ENCODE measurements at regions not wholly inside any gene's neighbourhood (a gene's known extent, or its start where the extent isn't known, plus 50 kb on each side); places are given as distances from the start of the nearest gene placed in this dataset.

DNA sequence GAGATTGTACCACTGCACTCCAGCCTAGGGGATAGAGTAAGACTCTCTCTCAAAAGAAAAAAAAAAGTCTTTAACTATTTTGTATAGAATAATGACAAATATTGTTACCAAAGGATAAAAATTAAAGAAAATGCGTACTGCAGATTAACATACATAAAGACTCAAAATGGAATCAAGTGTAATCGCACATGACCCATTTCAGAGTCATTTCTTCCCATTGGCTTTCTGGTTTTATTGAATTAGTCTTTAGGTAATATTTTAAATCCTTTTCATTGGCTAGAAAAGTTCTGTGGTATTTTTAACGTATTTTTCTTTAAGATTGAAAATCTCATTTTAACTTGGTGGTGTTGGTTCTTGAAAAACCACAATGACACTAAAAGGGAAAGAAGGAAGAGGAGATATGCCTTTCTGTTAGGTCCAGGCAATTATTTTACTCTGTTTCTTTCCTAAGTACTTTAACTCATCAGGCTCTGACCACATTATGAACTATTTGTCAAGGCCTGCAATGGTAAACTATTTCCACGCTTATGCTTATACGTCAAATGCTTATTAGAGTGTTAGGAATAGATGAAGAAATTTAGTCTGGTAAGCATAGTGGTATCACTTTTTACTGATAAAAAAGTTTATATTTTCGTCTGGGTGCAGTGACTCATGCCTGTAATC lies 52.3 kb downstream of the PLEKHG1 start:
- no peak for DNase-seq (ENCODE audit: low read depth, low spot score)

DNA sequence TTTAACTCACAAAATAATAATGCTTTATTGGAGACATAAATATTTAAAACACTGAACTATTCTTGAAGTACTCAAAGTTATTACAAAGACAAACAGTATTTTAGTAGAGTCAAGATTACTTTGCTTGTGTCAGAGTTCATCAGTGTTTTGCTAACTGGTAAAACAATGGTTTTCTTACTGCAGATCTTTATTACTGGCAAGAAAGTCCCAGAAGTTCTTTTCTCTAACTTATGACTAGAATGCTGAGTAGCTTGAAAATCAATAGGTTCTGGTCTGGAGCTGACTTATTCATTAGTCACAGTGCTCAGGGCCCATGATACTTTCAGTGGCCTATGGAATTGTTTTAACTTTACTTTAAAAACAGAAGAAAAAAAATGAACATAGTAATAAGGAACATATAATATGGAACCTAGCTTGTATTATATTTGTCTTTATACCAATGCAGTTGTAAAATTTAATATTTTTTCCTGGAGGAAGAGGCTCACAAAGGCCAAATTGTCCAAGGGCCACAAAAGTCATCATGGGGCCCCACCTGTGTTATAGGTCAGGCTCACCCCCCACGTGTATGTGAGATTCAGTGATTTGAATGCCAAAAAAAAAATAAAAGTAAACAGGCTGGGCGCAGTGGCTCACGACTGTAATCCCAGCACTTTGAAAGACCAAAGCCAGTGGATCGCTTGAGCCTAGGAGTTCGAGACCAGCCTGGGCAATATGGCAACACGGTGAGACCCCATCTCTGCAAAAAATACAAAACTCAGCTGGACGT lies 53.3 kb downstream of the PLEKHG1 start:
- no peak for DNase-seq (ENCODE audit: low read depth, low spot score)

DNA sequence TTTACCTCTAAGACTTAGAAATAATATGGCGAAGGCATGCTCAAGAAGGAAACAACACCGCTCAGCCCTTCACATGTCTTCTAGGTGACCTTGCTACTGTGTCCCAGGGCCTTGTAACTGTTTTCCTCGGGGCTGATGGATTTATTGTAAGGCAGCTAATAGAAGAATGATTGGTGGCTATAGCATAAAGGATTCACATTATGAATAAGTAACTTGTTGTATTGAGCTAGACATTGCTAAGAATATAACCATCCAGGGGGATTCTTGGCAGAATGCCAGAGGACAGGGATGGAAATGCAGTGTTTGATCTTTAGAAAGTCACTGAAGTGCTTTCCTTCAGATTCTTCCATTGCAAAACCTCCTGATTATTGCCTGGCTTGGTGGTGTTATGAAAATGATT lies 54.9 kb downstream of the PLEKHG1 start:
- DNase-seq (ENCODE audit: low read depth, low spot score) = no peak

DNA sequence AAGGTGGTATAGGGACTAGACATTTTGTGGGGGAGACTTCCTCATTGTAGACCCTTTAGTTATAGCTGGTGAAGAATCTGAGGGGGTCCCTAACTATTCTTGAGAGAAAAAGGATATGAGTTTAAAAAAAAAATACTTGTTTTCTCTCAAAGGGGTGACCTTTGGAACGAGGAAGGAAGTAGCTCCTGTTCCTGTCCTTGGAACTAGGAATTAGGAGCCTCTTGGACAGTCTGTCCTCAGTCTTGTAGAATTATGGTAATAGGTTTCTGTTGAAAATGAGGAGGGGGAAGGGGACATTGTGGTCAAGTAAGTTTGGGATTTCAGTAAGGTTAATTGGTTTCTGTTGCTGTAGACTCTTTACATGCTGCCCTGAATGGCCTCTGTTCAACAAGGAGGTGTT lies 56.5 kb downstream of the PLEKHG1 start:
- no peak for DNase-seq (ENCODE audit: low read depth, low spot score)

DNA sequence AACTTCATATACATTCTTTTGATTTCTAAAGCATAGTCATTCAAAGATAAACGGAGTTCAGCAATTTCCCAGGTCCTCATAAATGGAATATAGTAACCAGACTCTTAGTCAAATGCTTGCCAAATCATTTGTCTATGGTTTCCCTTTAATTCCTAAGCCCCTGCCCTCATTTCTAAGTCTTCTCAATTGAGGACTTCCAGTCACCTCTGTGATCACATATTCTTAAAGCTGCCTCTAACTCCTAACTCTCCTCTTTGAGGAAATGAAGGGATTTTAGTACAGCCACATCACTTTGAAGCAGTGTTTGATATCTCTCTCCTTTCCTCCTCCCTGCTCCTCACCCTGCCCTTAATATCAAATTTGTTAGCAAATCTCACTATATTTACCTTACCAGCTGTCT lies 58.7 kb downstream of the PLEKHG1 start:
- DNase-seq (ENCODE audit: low read depth, low spot score) = no peak

DNA sequence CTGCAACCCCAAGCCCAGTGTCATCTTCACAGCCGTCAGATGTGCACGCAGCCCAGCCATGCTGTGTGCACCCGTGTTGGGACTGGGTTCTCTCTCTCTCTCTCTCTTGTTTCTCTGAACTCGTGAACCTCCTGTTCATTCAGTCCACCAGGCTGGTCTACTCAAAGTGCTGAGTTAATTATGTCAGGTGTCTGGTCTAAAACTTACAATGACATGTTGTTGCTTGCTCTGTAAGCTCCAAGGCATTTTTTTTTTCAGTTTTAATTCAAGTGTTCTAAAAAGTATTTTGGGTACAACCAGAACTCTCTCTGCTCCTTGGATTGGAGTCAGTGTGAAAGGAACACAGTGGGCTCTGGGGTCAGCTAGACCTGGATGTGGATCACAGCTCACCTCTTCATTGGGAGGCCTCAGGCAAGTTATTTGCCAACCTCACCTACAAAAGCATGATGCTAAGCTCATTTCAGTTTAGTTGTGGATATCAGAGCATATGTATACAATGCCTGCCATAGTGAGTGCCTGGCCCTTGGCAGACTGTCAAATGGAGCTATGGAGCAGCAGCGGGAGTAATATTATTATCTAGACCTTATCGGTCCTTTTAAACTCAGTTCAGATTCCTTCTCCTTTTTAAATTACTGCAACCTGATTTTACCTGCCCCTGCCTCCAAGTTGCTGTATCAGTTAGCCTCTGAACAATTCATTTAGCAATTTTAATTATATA lies 59.5 kb downstream of the PLEKHG1 start:
- no peak for DNase-seq (ENCODE audit: low read depth, low spot score)

DNA sequence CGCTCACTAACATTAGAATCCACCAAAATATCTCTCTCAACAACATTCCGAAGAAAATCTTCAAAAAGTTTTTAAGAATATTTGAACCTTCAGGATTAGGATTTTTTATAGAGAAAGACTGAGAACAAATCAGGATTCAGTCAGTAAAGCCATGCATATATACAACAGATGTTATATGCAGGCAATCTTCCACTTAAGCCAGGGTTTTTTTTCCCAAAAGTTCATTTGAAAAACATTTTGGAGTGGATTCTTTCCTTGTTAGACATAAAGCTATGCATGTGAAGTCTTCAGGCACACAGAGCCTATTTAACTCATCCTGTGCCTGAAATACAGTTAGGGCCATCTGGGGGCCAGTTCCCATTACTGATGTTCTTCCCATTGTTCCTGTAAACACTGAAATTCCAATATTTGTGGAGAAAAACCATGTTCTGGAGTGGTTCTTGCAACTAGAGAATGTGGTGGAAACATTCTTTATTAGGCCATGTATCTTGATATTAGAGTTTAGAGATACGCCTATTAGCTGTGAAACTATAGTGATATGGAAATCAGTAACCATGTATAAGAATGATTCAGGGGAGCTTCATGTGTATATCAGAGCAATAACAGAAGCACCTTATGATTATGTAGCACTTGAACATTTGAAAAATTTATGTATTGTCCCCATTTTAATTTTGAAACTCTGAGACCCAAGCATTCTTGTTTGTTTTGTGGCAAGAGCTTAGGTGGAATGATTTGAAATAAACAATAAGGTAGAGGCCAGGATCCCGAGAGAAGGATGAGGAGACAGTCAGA lies 61.7 kb downstream of the PLEKHG1 start:
- DNase-seq (ENCODE audit: low read depth, low spot score) = no peak

DNA sequence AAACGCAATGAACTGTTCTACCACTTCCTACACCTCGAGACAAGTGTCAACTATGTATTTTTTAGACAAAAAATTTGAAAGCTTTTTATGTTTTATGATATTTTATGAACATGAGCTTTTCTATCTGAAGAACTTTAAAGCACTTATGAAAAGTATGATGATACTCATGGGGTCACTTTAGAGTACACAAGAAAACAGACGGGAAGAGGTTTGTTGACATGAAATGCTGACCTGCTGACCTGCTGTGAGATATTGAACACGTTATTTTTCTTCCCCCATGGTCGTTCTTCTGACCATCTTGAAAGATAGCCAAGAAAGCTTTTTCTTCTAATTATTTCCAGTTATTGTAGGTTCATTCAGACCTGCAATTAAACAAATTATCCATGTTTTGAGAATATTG lies 63.1 kb downstream of the PLEKHG1 start:
- no peak for DNase-seq (ENCODE audit: low read depth, low spot score)

DNA sequence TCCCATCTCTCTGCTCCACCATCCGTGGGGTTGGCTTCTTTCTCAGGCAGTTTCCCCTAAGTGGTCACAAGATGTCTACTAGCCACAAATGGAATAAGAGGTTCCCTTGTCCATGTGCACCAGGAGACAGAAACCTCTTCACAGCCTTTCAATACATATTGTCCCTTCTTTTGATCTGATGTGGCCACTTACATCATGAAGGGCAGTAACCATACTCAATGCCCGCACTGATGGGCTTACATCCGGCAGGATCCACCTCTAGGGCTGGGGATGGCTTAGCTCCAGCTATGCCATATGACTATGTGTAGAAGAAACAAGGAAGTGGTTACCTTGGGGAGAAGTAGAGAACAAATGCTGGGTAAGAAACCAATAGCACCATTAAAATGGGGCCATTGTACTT lies 64.4 kb downstream of the PLEKHG1 start:
- DNase-seq (ENCODE audit: low read depth, low spot score) = no peak

DNA sequence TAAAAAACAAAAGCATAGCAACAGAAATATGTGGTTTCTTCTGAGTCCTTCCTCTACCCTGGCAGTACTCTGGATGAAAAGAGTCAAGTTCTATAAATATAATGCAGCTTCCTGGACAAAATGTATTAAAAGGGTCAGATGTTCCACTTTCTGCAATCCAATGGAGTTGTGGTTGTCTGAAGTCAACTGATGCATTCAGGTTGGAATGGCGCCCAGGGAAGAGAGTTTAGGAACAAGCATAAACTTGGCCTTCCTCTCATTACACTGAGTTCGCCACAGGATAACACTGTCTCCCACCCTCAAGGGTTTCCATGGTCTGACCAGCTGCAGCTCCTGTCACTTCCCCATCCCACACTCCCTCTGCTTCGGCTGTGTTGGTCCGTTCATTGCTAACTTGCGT lies 66.4 kb downstream of the PLEKHG1 start:
- no peak for DNase-seq (ENCODE audit: low read depth, low spot score)

DNA sequence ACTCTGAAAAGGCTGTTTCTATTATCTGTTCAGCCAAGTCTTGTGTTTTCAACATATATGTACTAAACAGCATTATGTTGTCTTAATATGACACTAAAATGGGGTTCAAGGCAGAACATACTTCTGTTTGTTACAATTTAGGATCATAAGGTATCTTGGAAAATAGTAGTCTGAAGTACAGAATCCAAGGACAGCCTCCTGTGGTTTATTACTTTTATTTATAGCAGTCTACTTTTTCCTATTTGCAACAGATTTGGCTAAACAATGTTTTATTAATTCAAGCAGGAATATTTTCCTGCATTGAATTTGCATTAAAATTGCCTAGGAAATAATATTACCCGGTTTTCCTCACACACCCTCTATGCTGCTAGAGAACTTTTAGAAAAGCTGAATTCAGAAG lies 67.7 kb downstream of the PLEKHG1 start:
- DNase-seq (ENCODE audit: low read depth, low spot score) = no peak

DNA sequence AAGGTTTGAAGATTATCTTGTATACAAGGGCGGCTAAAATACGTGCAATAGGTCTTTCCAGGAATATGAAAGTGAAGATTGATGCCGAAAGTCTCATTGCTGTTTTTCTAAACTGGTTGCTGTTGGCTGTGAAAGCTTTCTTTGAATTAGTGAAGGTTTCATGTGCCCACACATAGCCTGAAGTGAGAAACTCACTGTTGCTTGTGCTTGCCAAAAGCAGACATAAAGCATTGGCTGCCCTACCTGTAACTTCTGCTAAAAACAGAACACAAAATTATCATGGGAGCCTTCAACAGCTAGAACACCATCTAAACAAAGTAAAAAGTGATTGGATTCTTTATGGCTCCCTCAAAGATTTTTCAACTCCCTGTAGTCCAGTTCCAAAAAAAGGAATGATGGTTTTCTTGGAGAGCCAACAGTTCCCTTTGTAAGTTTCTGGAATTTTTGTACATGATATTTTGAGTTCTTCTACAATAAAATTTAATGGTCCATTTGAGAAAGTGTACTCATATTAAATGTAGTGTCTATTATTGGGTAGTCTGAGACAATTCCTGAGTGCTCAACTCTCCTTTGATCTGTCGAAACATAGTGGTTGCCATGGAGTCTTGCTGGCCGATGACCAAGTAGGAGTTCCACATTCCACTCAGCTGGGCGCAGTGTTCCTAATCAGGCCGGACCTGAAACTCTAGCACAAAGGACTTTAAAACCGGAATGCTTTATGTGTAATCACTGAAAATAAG lies 68.5 kb downstream of the PLEKHG1 start:
- DNase-seq (ENCODE audit: low read depth, low spot score) = peak; percentile 53

DNA sequence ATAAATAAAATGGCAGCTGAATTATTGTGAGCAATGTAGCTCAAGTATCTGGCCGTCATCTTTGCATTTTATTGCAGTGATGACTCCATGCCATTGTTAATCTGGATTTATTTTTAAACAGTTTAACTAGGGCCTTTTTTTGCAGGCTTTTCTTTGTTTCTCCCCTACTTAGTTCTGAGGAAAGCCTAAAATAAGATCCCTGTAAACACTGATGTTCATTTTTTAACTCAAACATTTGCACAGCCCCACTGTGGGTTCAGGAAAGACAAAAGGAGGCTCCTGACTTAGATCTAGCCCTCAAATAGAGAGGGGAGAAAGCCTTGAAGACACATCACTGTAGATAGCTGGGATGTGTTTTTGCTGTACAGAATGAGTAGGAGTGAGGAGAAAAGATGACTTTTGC lies 69.2 kb downstream of the PLEKHG1 start:
- DNase-seq (ENCODE audit: low read depth, low spot score) = no peak

DNA sequence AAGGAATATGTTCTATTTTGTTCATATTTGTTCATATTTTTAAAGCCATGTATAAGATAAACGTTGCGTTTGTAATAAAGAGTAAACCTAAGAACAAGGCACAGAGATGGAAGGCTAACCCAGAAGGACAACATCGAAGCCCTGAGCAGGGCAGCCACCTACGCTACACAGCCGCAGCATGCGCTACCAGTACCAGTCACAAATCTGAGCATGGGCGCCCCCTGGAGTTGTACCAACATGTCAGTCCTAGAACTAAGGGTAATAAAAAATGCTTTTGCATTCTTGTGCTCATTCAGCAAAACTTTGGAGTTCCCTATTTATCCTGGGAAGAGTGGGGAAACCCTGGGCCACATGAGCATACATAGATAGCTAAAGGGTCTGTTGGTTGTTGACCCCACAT lies 70.6 kb downstream of the PLEKHG1 start:
- no peak for DNase-seq (ENCODE audit: low read depth, low spot score)

DNA sequence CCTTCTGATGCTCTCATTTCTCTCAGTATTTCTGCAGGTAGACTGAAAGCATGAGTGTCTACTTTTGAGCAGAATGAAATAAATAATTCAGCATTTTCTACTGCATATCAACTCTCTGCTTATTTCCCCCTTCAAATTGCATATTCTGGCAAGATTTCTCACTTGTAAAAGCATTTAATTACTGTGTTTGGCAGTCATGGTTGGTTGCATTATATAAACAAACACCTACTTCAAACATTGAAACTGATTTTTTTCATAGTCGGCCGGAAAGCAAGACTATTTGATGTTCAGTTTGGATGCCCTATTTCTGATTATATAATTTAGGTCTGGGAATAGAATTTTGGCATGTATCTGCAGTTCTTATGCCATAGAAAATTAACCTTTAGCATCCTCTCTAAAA lies 73.1 kb downstream of the PLEKHG1 start:
- no peak for DNase-seq (ENCODE audit: low read depth, low spot score)

DNA sequence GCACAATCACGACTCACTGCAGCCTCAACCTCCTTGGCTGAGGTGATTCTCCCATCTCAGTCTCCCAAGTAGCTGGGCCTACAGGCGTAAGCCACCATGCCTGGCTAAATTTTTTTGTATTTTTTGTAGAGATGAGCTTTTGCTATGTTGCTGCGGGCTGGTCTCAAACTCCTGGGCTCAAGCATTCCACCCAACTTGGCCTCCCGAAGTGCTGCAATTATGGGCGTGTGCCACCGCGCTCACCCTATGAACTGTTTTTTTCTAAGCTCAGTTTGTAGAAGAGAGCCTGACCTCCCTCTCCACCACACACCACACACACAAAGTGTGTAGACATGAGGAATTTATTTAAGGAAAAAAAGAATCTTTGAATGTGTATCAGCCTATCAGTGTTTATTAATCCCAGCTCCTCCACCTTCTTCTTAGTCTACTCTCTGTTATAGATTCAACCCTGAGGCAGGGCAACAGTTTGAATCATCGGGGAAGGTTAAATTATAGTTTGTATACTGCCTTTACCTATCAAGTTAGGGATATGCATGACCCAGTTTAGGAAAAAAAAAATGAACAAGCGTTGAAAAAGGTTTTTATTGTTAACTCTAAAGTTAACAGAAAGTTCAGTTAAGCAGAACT lies 74.1 kb downstream of the PLEKHG1 start:
- no peak for DNase-seq (ENCODE audit: low read depth, low spot score)

DNA sequence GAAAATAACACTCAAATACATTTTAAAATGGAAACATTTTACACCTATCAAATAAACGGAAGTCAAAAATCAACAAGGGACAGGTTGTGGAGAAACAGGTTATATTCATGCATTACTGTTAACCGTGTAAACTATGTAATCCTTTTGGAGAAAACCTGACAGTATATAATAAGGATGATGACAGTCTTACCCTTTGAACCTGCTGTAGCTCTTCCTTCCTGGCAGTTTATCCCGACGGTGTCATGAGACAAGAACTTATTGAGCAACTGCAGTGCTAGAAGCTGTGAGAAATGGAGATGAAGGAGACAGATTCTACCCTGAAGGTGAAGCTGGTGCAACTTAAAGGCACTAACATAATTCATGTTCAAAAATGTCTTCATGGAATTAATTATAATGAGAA lies 76.7 kb downstream of the PLEKHG1 start:
- DNase-seq (ENCODE audit: low read depth, low spot score) = no peak

DNA sequence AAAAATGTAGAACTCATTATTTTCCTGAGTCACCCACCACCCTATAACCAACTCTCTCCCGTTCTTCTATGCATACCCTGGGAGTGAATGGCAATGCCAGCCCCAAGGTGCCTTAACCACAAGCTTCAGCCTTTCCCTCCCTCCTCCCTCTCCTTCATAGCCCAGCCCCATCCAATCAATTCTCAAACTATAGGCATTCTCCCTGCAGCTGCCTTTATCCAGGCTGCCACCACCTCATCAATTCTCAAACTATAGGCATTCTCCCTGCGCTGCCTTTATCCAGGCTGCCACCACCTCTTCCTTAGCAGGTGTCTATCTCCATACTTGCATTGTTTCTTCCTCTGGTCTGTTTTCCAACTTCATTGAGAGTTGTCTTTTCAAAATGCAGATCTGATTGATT lies 77.1 kb downstream of the PLEKHG1 start:
- DNase-seq (ENCODE audit: low read depth, low spot score) = no peak

DNA sequence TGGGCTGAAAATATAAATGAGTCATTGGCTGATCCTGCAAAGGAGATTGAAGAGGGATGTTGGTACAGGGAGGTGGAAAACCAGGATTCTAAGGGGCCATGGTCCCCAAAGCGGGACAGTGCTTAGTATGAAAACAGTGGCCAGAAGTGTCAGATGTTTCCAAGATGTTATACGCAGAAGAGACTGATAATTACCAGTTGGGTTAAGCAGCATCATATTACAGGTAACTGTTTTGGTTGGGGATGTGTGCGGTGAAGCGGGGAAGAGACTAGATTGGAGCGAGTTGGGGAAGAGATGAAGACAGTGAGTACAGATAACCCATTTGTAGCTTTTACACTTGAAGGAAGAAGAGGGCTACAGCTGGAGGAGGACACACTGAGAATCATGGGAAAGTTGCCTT lies 80.8 kb downstream of the PLEKHG1 start:
- no peak for DNase-seq (ENCODE audit: low read depth, low spot score)

DNA sequence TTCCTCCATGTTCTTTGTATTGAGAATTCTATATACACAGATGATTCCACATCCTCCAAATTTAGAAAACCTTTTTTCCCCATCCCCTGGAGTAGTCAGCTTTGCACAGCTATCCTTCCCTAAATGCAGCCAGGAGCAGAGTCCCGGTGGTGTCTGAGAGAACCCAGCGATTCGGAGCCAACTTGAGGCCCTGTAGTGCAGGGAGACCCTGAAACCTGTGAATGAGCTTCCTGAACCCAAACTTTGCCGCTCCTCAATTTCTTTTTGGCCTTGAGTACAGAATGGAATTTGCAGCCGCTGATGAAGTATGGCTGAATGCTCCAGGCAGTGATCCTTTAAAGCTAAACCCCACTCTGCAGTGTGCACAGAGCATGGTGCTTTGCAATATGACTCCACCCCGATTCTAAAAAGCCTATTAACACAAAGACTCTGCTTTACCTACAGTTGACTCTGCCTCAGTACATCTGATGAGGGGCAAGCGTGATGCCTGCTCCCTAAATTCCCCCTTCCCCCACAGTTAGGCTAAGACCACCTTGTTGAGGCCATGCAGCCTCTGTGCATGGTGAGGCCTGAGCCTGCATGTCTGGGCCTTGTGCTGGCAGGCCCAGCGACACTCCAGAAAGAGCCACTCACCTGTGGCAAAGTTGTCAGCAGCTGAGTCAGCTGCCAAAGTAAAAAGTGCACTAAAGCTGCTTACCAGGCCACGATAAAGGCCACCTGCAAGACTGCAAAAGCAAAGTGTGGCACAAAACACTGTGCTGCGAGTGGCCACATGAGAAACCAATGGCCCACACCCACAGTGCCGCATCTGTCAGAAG lies 82.1 kb downstream of the PLEKHG1 start:
- DNase-seq (ENCODE audit: low read depth, low spot score) = no peak
